NCI-H1694 treated with DMSO at 0.1 percent for 48 hours (cell line): ENCODE measurements at regions not wholly inside any gene's neighbourhood (a gene's known extent, or its start where the extent isn't known, plus 50 kb on each side); places are given as distances from the start of the nearest gene placed in this dataset.

ENCODE experiments used
- DNase-seq: peaks from one replicate; lab custom pipeline; 2025; lab: John Stamatoyannopoulos, UW

DNA sequence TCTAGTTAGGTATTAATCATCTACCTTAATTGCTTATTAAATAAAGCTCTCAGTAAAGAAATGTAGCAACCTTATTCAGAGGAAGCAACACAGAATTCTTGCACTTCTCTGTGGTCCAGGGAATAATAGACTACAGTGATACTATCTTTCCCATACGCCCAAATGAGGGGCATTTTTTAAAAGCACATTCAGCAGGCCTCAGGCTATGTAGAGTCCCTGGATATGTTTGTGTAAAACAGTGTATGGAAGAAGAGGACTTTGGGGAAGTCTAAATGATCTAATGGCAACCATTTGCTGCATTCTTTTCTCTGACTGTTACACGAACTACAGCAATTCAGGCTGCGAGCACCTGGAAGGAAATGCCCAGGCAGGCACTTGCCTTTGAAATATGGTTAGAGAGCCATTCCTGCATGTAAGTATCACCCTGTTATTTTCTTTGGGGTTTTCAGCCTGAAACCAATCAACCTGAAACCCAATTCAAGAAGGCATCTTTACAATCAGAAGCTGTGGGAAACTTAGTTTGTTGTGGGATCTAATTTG, 1814.7 kb upstream of the CELF4 start:
- no peak for DNase-seq

DNA sequence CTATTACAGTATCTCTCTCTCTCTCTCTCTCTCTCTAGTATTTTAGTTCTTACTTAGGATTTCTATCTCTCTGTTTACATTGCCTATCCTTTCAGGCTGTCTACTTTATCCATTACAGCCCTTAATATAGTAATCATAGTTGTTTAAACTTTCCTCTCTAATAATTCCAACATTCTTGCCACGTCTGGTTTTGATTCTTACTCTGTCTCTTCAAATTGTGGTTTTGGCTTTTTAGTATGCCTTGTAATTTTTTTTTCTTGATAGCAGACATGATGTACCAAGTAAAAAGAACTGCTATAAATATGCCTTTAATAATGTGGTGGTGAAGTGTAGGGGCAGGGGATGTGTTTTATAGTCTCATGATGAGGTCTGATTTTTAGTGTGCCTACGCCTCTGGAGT, 1809.5 kb upstream of the CELF4 start:
- no peak for DNase-seq

DNA sequence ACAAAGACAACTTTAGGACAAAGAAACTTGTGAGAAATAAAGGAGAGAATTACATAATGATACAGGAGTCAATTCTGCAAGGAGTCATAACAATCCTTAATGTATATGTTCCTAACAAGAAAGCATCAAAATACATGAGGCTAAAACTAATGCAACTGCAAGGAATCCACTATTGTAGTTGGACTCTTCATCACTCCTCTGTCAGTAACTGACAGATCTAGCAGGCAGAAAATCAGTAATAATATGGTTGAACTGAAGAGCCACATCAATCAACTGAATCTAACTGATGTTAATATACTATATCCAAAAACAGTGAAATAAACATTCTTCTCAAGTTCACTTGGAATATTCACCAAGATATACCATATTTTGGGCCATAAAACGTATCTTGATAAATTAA, 1806.4 kb upstream of the CELF4 start:
- no peak for DNase-seq

DNA sequence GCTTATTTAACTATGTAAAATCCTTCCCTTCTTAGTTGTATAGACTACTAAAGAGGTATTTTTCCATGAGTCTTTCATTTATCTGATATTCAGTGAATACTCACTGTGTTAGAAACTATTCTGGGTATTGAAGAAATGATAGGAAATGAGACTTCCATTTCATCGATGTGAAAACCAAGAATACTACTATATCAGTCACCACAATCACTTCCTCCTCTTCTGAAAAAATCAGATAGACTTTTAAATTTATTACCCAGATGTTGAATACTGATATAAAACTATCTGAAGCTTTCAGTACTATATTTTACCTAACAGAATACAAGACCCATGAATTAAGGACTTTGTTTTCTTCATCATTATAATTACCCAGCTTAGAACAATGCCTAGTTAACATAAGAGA, 1801.1 kb upstream of the CELF4 start:
- DNase-seq: no peak

DNA sequence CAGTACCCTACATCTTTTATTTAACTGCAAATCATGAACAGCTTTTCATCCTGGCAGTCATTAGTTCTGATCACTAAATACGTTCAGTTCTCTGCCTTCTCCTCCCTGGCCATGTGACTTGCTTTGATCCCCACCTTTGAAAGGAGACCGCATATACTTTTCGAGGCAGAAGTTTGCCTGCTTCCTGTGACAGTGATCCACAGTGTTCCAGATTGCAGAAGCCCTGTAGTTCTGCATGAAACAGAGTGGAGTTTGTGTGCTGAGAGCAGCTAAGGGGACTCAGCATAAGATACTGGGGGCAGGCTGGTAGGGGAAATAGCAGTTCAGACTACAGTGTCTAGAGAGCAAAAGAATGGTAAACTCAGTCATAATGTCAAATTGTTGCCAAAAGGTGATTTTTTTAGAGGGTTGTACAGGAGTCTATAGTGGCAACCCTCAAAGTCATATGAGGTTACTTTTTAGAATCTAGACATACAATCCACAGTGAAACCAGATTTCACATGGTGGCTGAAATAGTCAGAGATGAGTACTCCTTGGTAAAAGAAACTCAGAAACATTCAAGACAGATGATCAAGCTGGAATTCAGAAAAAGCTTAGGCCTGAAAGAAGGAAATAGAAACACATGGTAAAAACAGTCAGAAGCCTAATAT, 1800.4 kb upstream of the CELF4 start:
- DNase-seq: no peak

DNA sequence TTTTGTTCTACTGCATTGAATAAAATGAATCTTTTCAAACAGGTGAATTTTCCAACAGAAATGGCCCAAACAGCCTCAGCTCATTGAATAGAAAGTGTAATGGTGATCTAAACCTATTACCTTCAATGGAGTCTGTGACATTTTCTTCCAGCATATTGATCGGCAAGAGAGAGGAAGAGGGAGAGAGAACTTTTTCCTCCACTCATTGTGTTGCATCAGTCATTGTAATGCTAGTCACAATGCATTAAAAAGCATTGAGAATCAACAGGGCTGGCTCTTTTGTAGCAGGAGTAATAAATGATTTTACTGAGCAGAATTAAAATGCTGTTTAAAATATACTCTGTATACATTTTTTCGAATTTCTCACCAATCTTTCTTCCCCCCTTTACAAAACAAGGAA, 1794.5 kb upstream of the CELF4 start:
- DNase-seq: no peak

DNA sequence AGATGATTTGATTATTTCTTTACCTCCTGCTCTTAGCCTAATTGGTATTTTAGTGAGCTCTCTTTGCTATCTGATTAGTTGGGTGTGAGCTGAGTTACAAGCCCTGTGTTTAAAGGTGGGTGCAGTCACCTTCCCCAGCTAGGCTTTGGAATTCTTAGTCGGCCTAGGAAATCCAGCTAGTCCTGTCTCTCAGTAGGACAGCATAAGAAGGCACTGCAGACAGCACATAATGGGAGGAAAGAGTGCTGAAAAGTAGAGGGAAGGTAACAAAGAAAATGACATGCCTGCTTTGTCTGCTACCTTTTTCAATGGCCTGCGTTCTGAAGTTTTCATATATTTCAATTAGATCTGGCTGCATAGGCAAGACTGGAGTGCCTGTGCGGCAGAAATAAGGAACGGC, 1794.0 kb upstream of the CELF4 start:
- no peak for DNase-seq

DNA sequence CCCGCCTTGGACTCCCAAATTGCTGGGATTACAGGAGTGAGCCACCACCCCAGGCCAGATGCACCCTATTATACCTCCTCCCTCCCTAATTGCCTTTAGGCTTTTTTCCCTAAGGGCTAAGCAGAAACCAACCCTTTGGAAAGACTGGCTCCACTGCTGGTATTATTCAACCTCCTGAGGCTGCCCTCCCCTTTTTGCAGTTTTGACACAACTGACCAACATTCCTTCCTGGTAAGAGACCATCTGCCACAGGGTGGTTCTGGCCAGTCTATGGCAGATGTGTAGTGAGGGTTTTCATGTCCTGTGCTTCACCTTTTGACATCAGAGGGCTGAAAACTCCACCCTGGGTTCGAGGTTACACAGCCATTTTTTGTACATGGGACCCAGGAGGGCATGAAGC, 1785.3 kb upstream of the CELF4 start:
- DNase-seq: no peak

DNA sequence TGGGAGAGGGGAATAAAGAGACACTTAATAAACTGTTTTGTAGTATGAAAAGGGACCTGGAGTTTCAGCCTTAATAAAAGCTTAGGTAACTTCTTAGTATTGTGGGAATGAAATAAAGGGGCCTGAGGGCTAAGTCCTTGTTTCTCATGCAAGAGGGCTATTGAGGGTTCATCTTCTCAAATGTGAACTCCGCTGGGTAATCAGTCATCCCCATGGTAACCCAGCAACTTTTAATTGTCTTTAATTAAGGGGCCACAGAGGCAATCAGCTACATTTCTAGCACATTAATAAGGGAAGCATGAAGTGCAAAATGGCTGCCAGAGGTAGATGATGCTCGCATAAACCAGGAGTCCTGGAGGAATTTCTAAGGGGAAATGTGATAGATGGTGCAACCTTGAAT, 1784.2 kb upstream of the CELF4 start:
- no peak for DNase-seq

DNA sequence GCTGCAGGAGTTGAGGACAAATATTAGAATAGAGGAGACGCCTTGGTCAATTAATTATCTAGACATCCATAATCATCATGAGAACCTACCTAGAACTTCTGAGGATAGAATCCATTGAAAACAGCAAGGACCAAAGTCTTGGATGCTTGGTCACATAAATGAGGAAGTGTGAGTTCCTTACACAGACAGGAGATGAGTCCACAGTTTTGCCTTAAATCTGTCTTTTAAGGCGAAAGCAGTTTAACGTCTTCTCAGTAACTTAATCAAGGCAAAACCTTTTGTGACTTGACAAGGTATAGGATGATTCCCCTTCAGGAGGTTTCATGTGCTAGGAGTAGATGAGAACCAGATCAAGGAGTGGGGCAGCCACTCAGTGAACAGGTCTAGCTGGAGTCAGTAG, 1783.2 kb upstream of the CELF4 start:
- DNase-seq: no peak

DNA sequence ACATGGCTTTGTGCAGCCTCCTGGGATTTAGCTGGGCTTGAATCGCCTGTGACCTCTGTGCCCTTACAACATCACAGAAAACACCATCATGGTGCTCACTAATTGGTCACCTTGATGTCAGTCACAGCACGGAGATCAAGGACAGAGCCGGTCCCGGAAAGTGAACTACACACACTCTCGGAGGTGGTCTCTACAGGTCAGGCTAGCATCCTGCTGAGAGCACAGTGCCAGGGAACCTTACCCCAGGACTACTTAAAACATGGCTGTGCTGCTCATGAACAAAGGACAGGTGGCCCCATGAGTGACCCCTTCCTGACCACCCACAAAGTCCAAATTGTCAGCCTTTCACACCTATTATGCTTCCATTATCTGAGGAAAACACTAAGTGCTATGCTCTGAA, 1782.1 kb upstream of the CELF4 start:
- no peak for DNase-seq

DNA sequence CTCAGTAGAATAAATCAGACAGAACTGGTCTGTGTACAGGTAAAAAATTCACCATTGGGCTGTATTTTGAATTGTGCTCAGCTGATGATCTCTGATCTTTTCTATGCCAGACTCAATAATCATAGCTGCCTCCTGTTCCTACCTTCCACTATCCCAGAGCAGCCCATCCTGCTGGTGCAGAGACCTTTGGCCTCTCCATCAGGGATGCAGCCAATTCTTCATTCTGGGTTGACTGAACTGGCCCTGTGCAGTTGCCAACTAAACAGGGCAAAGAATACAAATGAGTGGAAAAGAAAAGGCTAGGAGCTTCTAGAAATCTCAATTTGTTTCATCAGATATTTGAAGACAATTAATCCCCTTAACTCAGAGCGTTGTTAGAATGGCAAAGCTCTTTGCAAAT, 1781.3 kb upstream of the CELF4 start:
- no peak for DNase-seq

DNA sequence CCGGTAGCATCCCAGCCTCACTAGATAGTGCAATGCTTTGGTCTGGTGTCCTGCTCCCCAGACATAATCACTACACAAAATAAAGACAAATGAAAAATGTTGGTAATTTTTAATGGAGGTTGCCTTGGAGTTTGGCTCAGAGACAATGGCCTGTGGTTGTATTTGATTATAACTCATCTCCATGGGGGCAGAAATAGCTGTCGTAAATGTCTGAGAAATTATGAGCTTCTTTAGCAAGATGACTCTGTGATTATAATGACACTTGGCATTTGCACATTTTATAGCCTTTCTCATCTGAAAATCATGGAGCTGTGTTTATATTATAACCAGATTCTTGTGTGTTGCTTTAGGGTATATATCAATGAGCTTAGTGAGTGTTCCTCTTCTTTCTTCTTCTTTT, 1779.7 kb upstream of the CELF4 start:
- no peak for DNase-seq

DNA sequence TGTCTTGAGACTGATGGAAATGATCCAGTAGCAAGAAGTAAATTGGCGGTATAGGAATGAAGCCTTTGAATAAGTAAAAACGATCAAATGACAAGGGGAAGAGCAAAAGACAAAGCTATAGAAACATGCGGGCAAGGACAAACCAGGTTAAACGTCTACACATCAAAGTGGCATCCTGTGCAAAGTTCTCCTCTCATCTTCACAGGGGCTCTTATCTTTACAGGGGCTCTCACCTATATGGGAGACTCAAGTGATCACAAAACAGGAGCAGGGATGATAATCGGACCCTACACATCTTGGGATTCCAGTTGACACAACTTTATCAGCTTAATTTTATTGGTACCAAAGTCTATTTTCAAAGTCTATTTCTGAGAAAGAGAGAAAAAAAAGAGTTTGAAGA, 1778.9 kb upstream of the CELF4 start:
- no peak for DNase-seq

DNA sequence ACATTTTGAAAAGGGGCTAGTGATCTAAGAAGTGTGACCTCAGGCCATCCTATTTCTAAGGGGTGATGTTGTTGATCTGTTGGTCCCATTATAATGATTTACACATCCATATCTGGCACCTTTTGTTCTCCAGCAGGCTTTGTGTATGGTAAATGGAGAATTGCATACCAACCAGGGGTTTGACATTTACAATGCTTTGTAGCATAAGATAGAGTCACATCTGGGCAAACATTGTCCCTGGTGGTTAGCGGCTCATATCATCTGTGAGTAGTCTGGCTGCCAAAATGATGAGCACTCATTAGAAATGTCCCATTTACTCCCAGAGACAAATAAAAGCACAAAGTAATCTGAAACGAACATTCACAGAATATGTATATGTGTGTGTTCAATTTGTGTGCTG, 1775.5 kb upstream of the CELF4 start:
- DNase-seq: no peak

DNA sequence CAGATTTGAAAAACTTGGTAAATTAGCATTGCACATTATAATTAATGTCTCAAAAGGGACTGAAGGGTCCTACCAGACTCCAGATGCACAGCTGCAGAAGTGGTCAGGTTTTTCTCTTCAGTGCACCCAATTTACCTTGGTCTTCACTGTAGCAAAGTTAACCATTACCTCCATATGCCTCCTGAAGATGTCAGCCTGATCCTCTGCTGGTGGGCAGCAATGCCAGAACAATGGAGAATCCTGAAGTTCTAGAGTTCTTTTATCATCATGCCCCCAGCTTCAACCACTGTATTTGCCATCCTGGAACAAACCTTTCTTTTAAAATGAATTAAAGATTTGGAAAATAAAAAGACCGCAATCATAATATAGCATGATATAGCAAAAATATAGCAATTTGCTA, 1774.8 kb upstream of the CELF4 start:
- DNase-seq: no peak

DNA sequence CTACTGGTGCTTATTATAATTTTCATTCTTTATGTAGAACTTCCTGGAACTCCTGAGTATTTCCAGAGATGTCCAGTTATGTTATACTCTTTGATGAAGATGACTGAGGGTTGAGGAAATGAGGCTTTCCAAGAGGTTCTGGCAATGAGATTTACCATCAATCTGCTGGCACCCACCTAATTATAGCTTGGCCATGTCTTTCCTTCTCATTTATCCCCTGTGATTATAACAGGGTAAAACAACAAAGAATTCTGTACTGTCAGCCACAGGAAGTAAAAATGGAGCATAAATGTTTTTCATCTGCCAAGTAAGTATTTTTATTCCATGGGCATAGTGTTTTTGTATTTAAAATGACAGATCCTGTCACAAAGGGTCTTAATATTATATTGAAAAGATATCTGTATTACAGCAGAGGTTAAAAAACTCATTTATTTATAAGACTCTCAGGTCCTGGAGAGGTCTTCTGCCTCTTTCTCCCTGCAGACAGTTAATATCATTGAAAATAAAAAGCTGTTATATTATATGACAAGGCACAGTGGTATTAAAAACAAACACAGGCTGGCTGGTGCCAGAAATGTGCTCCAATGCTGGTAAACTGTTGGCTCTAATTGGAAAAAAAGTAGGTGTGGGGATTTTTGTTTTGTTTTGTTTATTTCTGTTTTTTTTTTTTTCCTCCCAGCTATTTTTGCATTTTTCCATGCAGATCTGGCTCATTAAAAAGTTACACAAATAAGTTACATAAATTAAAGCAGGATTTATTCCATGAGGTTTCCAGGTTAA, 1764.1 kb upstream of the CELF4 start:
- no peak for DNase-seq

DNA sequence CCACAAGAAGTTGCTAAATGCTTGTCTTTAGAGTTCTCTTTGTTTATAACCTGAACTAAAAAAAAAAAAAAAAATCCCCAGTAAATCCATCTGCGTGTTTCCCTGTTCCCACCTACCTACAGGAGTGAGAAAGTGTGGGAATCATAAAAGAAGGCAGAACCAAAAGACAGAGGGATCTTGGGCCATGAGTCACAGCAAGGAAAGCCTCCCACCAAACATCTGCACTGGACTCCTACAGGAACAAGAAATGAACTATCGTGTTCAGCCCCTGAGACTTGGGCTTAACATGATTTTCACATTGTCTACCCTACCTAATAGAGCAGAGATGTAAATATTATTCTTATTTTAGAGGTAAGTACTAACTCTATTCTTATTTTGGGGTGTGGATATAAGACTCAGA, 1761.2 kb upstream of the CELF4 start:
- DNase-seq: no peak

DNA sequence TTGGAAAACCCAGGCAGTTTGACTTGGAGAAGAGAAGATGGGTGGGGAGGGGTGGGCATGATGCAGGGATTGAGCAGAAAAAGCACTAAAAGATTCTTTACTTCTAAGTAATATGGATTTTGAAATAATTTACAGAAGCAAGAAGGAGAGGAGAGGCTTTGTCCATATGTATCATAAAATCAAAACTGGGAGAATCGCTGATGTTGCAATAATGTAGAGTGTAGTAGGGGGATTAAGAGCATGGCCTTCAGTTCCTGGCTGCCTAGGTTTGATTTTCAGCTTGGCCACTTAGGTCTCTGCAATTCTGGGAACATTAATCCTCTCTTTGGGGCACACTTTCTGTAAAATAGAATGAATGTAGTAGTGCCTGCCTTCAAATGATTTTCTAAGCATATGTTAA, 1760.4 kb upstream of the CELF4 start:
- DNase-seq: no peak

DNA sequence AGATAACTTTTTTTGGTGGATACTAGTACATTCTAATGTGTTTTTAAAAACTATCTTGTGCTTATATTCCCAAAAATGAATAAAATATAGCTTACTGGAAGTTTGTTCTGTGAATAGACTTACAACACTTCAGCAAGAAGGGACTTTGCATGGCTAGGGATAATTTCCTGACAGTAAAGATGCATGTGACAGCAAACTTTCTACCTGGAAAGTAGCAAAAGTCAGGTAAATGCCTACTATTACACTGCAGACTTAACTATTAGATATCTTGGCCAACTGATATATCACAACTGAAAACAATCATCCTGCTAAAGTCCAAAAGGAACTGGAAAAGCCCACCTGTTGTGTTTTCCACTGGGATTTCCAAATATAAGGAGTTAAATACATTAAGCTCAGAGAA, 1753.5 kb upstream of the CELF4 start:
- DNase-seq: no peak

DNA sequence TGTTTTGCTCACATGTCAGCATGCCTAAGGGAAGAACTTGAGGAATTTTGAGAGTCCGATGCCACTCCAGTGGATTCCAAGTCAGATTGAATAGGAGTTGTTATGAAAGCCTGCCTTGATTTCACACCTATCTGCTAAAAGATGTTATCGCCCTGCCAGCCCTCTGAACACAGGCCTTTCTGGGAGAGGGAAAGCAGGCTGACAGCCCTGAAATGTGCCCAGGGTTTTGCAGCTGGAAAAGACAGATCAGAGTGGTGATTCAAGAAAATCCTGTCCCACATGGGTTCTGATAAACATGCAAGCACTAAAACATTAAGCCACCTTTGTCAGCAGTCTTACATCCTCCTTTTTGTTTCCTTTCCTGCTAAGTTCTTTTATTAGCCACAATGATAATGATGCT, 1752.9 kb upstream of the CELF4 start:
- DNase-seq: no peak

DNA sequence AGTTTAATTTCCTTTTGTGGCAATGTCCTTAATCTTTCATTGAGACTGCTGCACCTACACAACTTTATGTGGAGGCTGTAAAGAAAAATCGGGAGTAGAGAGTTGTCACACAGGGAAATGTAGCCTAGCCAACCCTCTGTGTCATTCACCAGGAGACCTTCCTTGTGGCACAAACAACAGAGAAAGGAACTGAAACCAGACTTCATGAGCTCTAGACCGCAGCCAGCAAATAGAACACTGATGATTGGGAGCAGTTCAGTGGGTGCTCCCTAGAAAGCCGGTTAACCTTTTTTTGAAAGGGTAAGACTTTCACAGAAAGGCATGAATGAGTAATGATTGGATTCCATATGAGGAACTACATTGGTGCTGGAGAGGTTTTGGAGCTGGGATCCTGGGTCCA, 1752.4 kb upstream of the CELF4 start:
- DNase-seq: no peak

DNA sequence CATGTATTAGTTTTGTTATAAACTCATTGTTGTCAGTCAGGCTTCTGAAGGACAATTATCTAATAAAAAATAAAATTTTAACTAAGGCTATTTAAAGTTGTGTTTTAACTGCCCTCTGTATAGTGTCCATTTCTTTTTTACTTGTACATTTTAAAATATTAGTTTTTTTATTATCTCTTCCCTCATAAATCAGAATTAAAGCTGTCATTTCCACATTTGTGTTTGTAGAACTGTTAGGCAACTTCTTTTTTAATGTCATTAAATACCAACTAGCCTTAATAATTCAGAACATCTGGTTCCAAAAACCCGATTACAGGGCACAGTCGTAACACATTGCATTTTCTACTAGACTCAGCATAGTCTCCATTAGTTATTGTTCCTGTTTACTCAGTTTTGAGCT, 1749.0 kb upstream of the CELF4 start:
- DNase-seq: no peak

DNA sequence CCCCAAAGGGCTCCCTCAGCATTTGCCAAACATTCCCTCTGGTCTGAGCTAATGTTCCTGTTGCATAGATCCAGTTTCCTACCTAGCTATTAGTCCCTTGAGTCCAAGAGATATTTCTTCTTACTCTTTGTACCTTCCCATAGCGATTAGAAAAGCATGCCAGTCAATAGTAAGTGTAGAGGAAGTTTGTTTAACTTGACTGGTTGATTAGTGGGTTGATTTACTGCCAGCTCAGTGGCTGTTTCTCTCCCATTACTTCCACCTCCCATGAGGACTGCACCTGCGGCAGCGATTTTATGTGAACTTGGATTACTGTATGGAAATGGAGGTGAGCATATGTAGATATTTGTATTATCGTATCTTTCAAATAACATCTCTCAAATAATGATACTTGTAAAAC, 1748.4 kb upstream of the CELF4 start:
- no peak for DNase-seq
